OCI-LY3 (cell line): ENCODE measurements at regions not wholly inside any gene's neighbourhood (a gene's known extent, or its start where the extent isn't known, plus 50 kb on each side); places are given as distances from the start of the nearest gene placed in this dataset.

Source experiments
- H2AFZ ChIP-seq: fragments of 200-600, 300-600 bp; shearing (Covaris generic); 2 replicates; pipeline ENCODE4 v1.6.0; 2014; ENCODE audit warnings: antibody characterized with exemption, low read depth, low read length
- H3K27ac ChIP-seq: fragments of 200-600, 300-600 bp; sonication (generic); 2 replicates; pipeline ENCODE4 v1.5.1; 2014; ENCODE audit warnings: mild to moderate bottlenecking, low read length, moderate library complexity, mixed read lengths
- H3K27me3 ChIP-seq: fragments of 200-600, 300-600 bp; sonication (generic); 2 replicates; pipeline ENCODE4 v1.6.1; 2014; ENCODE audit warnings: low read depth, low read length, mixed read lengths
- H3K36me3 ChIP-seq: fragments of 200-600, 300-600 bp; sonication (generic); replicated peaks from 2 replicates; pipeline ENCODE3; 2014; ENCODE audit warnings: low read depth, low read length, mixed read lengths
- H3K4me1 ChIP-seq: fragments of 300-600, 200-600 bp; sonication (generic); 2 replicates; pipeline ENCODE4 v1.6.1; 2014; ENCODE audit warnings: low read length, mixed read lengths
- H3K4me2 ChIP-seq: fragments of 200-600, 300-600 bp; sonication (generic); 2 replicates; pipeline ENCODE4 v1.6.1; 2014; ENCODE audit warnings: low read length, mixed read lengths
- H3K4me3 ChIP-seq: fragments of 300-600, 200-600 bp; sonication (generic); 2 replicates; pipeline ENCODE4 v1.5.1; 2014; ENCODE audit warnings: antibody characterized with exemption, mild to moderate bottlenecking, low read length, moderate library complexity
- H3K79me2 ChIP-seq: fragments of 300-600, 200-600 bp; shearing (Covaris generic); 2 replicates; pipeline ENCODE4 v1.6.1; 2014; ENCODE audit warnings: mild to moderate bottlenecking, low read length, mixed read lengths
- H3K9ac ChIP-seq: fragments of 300-600, 200-600 bp; shearing (Covaris generic); 2 replicates; pipeline ENCODE4 v1.6.0; 2014; ENCODE audit warnings: mild to moderate bottlenecking, low read length, moderate library complexity
- H3K9me3 ChIP-seq: fragments of 200-600, 300-600 bp; shearing (Covaris generic); 2 replicates; pipeline ENCODE4 v1.6.1; 2014; ENCODE audit warnings: low read length, mixed read lengths; ENCODE audit not compliant: insufficient read depth
- H4K20me1 ChIP-seq: fragments of 200-600, 300-600 bp; sonication (generic); 2 replicates; pipeline ENCODE4 v1.6.1; 2016; ENCODE audit warnings: low read length, mixed read lengths; ENCODE audit not compliant: insufficient read depth
- CTCF ChIP-seq: fragments of 200-600, 300-600 bp; sonication (generic); IDR thresholded peaks from 2 replicates; pipeline ENCODE4 v1.5.1; 2014; ENCODE audit warnings: antibody characterized with exemption, low read length, low read depth
- EZH2phosphoT487 ChIP-seq: fragments of 200-600 bp; shearing (Covaris generic); IDR thresholded peaks from 2 replicates; pipeline ENCODE4 v1.6.1; 2018; ENCODE audit warnings: antibody characterized with exemption, mixed run types, low read depth

GRCh38 chr2:239466061-239466754 is 65.4 kb upstream of the HDAC4 start:
- no peak overlapping the region for H2AFZ ChIP-seq

GRCh38 chr2:239465017-239466001 is 64.5 kb upstream of the HDAC4 start:
- Histone ChIP-seq H3K4me2 (no peak overlapping the region), H3K9me3 (no peaks in the 10 kb centered on the region), H3K4me1 (no peaks in the 10 kb centered on the region), H3K9ac (no peak overlapping the region), H4K20me1 (no peaks in the 10 kb centered on the region), H3K4me3 (no peak overlapping the region), H3K27me3 (no peaks in the 10 kb centered on the region), H3K79me2 (no peaks in the 10 kb centered on the region), H3K36me3 (no peaks in the 10 kb centered on the region), H2AFZ (no peak overlapping the region), H3K27ac (no peak overlapping the region)
- TF ChIP-seq EZH2phosphoT487 (no peak), CTCF (no peak)

More at GRCh38 chr2:239466061-239466754, 65.4 kb upstream of the HDAC4 start:
- Histone ChIP-seq H3K9ac (no peak overlapping the region), H3K9me3 (no peaks in the 10 kb centered on the region), H3K27me3 (no peaks in the 10 kb centered on the region), H3K79me2 (no peaks in the 10 kb centered on the region), H3K4me2 (no peak overlapping the region), H3K27ac (no peak overlapping the region), H3K4me1 (no peaks in the 10 kb centered on the region), H4K20me1 (no peaks in the 10 kb centered on the region), H3K36me3 (no peaks in the 10 kb centered on the region), H3K4me3 (no peak overlapping the region)
- TF ChIP-seq CTCF (no peak), EZH2phosphoT487 (no peak)

- Histone ChIP-seq H3K4me2 (no peak overlapping the region), H3K27me3 (no peaks in the 10 kb centered on the region), H3K79me2 (no peaks in the 10 kb centered on the region), H4K20me1 (no peaks in the 10 kb centered on the region), H2AFZ (no peak overlapping the region), H3K27ac (no peak overlapping the region), H3K4me1 (no peaks in the 10 kb centered on the region), H3K9me3 (no peaks in the 10 kb centered on the region), H3K4me3 (no peak overlapping the region), H3K9ac (no peak overlapping the region), H3K36me3 (no peaks in the 10 kb centered on the region)
- TF ChIP-seq CTCF (no peak), EZH2phosphoT487 (no peak)
Measured at GRCh38 chr2:239464166-239465016, 63.6 kb upstream of the HDAC4 start.
